Panc1 (cell line): ENCODE measurements at regions not wholly inside any gene's neighbourhood (a gene's known extent, or its start where the extent isn't known, plus 50 kb on each side); places are given as distances from the start of the nearest gene placed in this dataset.

Experiments used
- CTCF ChIP-seq: fragments of 450-650 bp; IDR thresholded peaks from 2 replicates; pipeline ENCODE4 v1.5.1; 2017; ENCODE audit warnings: mild to moderate bottlenecking
- POLR2AphosphoS5 ChIP-seq: IDR thresholded peaks from 2 replicates; pipeline ENCODE4 v1.6.1; 2012; ENCODE audit warnings: mild to moderate bottlenecking, low read depth, low read length, moderate library complexity
- REST ChIP-seq, 2 experiments: IDR thresholded peaks; 2 replicates each; pipeline ENCODE4 v1.6.1; 2011 to 2012; ENCODE audit warnings: low read depth in 2 of 2, control low read depth in 1 of 2, low read length in 1 of 2, mild to moderate bottlenecking in 1 of 2, moderate library complexity in 1 of 2; ENCODE audit not compliant: insufficient read depth in 1 of 2
- SIN3A ChIP-seq: IDR thresholded peaks from 2 replicates; pipeline ENCODE4 v1.6.1; 2012; ENCODE audit warnings: low read depth, mild to moderate bottlenecking, low read length, moderate library complexity, borderline replicate concordance; ENCODE audit not compliant: insufficient read depth

- TF ChIP-seq CTCF (no peak), SIN3A (no peak), POLR2AphosphoS5 (no peak), REST (IDR thresholded peaks at IDR 0.05; ENCODE audit: insufficient read depth in 1 of 2, low read depth in 2 of 2, low read length in 1 of 2) (no peak)
These were observed 611.9 kb downstream of the EDEM1 start for GRCh38 chr3:5799398-5799797.
